GM21786 (cell line): ENCODE measurements at regions not wholly inside any gene's neighbourhood (a gene's known extent, or its start where the extent isn't known, plus 50 kb on each side); places are given as distances from the start of the nearest gene placed in this dataset.
"Not testable (repeated sequence)": the region's sequence is repeated elsewhere in the genome, so short reads cannot be mapped to it uniquely, and the experiment has no call there.

Experiments used
- ATAC-seq: cut with Tn5 transposase; IDR thresholded peaks from one replicate; pipeline ENCODE4 v1.9.1; 2021; ENCODE audit not compliant: unreplicated experiment

DNA sequence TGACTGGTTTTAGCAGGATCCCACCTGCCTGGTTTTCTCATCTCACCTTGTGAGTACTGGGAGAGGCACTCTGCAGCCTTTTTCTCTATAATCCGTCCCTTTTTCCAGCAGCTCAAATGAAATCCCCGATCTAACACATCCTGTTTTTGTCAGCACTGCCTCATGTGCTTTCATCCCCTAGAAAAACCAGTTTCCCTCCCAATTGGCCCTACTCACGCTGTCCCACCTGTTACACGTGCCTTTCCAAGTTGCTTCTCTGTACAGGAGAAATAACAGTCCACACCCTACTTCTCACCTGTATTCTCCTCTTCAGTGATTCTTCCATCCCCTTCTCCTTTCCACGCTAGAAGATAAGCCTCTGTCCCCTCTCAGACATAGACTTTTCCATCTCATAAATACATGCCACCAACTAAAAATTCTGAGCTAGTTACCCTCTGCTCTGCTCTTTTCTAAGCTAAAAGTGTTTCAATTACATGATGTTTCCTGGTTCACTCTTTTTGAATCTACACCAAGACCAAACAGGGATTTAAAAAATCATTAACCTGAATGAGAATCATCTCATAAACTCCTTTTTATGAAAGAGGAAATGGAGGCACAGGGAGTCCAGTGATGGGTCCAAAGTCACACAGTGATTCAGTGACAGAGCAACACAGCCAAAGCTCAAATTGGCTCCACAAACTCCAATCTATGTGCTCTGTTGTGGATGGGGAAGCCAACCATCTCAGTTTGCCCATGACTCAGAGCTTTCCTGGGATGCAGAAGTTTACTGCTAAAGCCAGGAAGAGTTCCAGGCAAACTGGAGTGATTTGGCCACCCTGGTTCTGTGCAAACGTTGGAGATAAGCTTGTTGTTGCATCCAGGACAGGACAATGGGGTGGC, 240.0 kb upstream of the TMEM132C start:
- no peak for ATAC-seq

DNA sequence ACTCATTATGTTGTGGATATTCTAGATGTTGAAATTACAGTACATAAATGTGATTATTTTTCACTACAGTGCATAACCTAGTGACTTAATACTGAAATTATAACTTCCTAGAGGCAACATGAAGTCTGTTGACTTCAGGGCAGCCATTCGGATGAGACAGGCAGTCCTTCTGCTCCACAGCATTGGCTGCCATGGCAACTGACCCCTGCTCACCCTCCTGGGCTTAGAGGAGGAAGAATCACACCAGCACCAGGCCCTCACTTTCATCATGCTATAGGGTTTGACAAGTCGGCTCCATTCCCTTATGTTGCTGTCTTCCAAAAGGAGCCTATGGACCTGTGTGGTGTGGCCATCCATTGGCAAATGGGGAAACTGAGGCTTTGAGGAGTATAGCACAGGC, 233.5 kb upstream of the TMEM132C start:
- ATAC-seq: no peak

DNA sequence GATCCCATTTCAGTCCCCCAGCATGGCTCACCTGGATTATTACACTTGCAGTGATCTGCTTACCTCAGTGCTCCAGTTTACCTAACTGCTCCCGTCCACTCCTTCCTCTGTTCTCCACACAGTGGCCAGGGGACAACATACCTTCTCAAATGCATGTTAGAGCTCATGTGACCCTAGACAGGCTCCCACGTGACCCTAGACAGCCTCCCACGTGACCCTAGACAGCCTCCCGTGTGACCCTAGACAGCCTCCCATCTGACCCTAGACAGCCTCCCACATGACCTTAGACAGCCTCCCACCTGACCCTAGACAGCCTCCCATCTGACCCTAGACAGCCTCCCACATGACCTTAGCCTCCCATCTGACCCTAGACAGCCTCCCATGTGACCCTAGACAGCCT, 226.0 kb upstream of the TMEM132C start:
- no peak for ATAC-seq

DNA sequence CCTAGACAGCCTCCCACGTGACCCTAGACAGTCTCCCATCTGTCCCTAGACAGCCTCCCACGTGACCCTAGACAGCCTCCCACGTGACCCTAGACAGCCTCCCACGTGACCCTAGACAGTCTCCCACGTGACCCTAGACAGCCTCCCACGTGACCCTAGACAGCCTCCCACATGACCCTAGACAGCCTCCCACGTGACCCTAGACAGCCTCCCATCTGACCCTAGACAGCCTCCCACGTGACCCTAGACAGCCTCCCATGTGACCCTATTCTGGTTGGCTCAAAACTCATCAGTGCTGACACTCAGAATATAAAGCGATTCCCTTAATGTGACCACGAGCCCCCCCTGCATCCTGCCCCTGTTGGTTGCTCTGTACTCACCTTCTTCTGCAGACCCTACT, 224.7 kb upstream of the TMEM132C start:
- ATAC-seq: not testable (repeated sequence)

DNA sequence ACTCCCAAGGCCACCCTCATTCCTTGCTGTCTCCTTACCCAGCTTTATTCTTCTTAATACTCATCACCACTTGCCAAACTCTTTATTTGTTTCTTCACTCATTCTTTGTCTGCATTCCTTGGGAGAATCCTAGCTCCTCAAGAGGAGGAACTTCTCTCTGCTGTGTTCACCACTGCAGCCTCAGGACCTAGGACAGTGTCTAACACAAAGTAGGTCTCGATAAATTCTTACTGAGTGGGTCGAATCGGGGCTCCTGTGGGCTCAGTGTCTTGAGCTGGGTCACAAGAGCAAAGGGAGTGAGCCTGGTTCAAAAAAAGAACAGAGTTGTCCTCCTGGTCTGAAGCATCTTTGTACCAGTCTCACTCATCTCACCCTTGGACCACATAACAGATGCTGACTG, 224.1 kb upstream of the TMEM132C start:
- ATAC-seq: no peak

DNA sequence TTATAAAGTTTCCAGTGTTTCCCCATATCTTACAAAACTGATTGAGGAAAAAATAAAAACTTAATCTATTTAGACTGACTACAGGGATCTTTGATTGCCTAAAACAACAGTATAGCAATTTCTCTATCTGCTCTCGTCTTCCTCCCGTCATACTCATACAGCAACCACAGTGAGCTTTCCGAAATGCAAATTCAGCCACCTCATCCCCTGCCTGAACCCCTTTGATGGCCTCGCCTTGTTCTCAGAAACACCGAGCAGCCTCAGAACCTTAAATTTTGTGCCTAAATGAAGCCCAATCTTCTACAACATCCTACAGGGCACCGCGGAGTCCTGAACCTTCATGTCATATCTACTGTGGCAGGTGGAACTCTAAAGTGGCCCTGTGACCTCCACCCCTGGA, 223.7 kb upstream of the TMEM132C start:
- no peak for ATAC-seq

DNA sequence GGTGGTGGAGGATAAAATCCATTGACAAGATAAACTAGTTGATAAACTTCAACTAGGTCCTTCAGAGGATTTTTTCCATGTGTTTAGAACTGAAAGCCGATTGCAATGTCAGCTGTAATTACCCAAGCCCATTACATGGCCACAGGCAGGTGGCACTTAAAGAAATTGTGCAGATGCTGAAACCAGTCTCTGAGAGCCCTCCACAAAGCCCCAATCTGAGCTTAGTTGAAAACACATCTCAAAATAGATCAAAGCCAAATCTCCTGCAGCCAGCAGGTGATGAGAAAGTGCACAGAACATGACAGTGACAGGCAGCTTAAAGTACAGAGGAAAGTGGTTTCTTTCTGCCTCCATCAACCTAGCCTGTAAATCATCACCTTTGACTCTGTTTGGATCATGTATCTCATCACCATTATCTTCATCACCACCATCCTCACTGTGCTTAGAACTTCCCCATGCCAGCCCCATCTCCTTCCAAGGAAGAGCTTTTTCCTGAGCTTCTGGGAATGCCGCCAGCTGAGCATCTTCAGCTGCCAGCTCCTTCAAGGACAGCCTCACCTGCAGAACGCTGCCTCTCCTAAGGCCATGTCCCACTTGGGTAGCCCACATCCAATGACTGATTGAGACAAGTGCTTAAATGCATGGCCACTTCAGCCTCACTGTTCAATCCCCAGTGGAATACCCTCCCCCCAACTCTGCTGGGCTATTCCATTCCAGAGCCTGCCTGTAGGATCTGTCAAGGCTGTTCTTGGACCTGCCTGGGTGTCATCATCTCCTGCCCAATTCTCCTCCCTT, 219.5 kb upstream of the TMEM132C start:
- no peak for ATAC-seq

DNA sequence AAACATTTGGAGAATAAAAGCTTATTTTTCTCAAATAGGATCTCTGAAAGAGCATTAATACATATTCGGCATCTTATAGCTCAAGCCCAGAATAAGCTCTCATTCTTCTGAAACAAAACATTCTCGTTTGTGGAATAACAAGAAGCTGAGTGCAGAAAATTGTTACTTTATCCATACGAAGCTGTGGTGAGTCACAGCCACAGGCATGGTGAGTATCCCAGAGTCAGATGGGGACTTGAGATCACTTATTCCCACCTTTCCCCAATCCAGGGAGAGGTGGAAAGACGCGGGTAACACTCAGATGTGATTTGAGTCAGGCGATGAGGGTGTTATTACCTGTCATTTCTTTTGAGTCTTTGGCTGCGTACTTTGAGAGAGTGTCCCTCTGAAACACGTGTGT, 214.6 kb upstream of the TMEM132C start:
- ATAC-seq: no peak

DNA sequence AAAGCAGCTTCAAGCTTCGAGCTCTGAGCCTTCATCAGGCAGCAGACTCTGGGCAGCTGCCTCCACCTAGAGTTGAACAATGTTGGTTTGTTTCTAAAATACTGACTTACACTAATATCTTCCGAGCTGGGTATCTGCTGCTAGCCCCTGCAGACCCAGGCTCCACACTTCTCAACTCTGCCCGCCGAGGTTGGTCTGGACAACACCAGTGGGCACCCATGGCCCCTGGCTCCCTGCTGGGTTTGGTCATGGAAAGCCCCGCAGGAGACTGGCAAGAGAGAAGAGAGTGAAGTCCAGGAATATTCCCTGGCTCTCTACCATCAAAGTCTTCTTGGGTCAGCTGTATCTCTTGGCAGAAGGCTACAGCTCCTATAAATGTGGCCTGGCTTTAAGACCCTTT, 214.2 kb upstream of the TMEM132C start:
- ATAC-seq: no peak

DNA sequence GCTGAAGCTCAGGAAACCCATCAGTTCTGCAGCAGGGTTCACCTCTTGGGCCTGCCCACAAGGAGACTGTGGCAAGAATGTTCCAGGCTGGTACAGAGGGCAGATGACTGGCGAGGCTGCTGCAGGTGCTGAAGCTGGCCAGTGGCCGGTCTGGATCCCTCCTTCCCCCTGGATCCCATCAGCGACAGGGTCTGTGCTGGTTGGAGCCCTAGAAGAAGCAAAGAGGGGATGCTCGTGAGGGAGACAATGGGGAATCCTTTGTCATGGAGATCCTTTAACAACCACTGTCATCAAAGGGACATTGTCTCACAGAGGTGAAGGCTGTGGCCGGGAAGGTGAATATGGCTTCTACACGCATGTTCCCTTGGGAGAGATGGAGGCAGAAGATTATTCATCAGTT, 211.4 kb upstream of the TMEM132C start:
- ATAC-seq: no peak

DNA sequence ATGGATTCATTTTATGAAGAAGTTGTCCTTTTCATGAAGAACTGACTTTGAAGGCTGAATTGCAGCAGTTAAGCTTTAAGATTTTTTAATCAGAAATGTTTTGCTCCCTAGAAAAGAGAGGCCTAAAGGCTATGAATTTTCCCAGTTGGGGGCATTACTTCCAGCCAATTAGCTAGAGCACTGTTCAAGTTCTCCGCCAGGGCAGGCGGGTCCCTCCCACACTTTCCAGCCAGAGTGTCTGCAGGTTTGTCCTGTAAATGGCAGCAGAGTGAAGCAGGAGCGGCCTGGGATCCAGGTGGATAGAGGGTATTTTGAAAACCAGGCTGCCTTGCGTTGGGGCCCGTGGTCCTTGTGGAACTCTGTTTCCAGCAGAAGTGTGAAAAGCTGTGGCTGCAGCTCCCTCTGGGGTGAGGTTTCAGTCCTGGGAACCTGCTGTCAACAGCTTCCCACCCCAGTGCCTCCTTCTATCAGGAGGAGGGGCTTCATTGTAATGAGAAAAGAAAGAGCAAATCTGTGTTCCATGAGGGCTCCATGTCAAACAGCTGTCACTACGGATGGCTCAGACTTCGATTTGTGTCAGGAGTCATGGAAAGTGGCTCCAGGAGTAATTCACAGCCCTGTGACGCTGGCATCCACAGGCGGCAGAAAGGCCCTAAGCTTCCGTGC, 210.7 kb upstream of the TMEM132C start:
- no peak for ATAC-seq

DNA sequence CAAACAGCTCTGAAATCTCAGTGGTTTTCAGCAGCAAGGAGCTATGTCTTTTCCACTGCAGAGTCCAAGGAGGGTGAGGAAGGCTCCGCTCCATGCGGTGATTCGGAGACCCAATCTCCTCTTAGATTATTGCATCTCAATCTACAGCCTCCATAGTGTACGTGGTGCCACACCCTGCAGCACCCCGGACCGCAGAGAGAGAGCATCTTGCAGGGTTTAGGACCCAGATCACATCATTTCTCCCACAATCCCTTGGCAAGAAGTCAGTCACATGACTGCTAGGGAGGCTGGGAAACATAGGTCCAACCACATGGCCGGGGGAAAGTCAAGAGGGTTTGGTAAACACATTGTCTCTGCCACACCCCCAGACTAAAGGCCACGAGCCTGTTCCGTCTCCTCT, 209.4 kb upstream of the TMEM132C start:
- ATAC-seq: no peak

DNA sequence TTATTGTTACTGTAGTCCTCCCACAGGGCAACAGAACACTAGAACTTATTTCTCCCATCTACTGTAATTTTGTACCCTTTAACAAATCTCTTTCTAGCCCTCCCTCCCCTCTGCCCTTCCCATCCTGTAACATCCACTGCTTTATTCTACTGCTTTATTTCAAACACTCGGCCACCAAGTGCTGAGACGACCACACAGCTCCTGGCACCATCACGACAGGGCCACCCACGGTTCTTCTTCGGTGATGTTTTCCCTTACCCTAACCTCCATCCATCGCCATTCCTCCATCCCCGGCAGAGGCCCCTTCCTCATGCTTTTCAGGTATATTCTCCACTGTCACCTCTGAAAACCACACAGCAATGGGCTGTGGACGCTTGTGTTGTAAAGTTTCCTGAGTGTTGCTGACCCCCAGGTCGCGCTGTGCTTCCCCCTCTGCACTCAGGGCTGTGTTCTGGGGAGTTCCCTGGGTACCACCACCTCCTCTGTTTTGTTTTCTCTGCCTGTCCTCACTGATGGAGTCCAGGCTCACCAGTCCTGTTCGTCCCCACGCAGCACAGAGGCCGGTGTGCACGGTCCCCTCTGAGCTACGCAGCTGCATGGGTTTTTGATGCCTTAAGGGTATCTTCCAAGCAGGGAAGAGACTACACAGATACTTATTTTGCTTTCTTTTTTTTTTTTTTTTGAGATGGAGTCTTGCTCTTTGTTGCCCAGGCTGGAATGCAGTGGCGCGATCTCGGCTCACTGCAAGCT, 207.2 kb upstream of the TMEM132C start:
- no peak for ATAC-seq

DNA sequence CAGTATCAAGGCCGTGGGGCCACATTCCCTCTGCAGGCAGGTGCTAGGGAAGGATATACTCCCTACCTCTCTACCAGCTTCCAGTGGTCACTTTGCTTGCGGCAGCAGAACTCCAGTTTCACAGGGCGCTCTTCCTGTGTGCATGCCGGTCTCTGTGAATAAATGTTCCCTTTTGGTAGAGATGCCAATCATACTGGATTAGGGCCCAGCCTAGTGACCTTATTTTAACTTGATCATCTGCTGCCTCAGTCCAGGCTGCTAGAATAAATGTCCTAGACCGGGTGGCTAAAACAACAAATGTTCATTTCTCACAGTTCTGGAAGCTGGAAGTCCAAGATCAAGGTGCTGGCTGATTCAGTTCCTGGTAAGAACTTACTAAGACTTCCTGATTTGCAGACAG, 198.8 kb upstream of the TMEM132C start:
- no peak for ATAC-seq

DNA sequence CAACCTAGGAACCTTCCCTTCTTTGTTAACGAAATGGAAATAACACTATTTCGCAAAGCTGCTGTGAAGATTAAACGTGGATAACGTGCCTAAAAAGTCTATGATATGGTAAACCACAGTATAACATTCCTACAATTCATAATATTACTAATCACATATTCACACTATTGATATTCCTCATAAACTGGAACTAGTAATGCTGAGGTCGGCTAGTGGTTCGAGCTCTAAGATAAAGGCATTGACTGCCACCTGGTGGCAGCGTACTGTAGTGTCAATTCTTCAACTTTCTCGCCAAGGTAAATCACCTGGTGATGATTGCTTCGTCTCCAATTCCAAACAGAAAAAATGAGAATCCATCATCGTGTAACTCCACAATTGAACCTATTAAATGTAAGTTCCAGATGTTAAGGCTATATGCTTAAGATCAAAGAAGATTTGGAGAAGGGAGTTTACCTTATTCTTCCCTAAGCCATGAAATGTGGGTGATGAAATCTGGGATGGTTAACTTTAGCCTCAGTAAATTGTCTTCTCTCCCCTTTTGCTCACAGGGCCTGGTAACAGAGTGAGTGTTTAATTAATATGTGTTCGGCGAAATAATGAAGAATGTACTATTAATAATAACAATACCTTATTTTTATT, 197.5 kb upstream of the TMEM132C start:
- ATAC-seq: peak; percentile 86

DNA sequence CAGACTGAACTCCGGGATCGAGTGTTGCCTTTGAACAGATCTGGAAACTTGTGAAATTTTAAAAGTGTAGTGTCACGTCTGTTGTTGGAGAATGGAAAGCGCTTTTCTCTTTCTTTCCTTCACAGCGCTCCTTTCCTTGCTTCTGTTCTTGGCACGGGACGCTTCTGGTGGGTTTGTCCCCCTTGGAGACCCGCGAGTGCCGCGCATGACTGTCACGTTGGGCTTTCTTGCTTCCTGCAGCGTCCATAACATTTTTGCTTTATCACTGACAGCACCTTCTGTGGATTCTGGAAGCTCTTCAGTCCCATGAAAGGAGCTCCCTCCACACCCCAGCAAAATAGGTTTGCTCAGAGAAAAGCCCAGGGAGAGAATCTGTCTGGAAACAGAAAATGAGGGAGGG, 193.0 kb upstream of the TMEM132C start:
- ATAC-seq: no peak

DNA sequence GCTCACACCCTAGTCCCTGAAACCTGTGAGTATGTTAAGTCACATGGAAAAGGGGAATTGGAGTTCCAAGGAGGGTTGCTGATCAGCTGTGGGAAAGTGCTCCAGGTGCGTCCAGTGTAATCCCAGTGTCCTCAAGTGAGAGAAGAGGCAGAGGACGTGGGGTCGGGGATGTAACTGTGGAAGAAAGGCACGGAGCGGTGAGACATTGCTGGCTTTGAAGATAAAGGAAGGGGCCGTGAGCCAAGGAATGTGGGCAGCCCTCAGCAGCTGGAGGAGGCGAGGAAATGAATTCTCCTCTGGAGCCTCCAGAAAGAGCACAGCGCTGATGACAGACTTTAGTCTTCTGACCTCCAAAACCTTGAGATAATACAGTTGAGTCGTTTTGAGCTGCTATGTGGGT, 191.6 kb upstream of the TMEM132C start:
- ATAC-seq: no peak

DNA sequence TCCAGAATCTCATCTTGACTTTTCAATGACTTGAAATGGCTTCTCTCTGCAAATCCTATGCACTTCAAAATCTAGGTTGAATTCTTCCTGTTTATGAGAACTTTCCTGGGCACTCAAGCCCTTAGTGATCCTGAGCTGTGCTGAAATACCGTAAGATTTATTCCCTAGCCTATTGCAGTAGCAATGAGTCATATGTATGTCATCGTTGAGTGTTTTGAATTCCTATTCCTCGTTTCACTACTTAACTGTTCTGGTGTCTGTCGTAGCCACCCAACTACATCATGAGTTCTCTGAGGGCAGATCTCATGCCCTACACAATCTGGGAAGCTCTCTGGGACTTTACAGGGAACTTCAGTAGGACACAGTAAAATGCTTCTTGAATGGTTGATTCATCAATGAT, 190.8 kb upstream of the TMEM132C start:
- ATAC-seq: no peak

DNA sequence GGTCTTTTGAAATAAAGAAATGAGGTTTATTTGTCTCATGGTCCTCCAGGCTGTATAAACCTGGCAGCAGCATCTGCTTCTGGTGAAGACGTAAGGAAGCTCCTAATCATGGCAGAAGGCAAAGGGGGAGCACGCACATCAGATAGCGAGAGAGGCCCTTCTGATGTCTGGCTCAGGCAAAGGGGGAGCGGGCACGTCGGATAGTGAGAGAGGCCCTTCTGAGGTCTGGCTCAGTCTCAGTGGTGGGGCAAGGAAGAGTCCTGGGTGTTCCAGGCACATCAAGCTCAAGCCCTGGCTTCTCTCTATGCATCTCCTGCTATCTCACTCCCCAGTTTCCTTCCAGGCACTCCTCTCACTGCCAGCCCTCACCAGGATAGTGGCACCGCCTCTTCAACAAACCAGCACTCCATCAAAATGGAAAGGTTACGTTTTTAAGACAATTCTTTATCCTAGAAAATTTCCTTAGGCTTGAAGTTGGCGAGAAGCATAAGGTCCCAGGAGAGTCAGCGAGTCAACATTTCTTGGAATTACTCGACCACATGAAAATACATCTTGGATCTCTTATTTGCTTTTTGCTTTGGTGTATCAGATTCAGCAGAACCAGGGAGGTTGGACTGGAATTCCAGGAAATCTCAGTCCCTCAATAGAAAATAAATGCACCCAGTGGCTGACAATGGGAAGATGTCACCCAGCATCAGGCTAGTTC, 189.6 kb upstream of the TMEM132C start:
- no peak for ATAC-seq

DNA sequence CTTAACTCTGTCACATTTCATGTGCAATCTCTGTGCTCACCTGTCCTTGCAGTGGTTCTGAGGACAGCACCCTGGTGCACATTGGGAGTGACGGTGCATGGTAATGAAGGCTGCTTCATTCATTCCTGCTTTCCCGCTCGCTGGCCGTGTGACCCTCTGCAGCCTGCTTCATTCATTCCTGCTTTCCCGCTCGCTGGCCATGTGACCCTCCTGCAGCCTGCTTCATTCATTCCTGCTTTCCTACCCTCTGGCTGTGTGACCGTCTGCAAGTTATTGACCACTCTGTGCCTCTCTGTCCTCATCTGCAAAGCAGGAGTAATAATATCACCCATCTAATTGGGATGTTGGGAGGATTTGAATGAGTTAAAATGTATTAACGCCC, 189.1 kb upstream of the TMEM132C start:
- no peak for ATAC-seq
